ENCODE measurements at regions not wholly inside any gene's neighbourhood (a gene's known extent, or its start where the extent isn't known, plus 50 kb on each side); places are given as distances from the start of the nearest gene placed in this dataset.

DNA sequence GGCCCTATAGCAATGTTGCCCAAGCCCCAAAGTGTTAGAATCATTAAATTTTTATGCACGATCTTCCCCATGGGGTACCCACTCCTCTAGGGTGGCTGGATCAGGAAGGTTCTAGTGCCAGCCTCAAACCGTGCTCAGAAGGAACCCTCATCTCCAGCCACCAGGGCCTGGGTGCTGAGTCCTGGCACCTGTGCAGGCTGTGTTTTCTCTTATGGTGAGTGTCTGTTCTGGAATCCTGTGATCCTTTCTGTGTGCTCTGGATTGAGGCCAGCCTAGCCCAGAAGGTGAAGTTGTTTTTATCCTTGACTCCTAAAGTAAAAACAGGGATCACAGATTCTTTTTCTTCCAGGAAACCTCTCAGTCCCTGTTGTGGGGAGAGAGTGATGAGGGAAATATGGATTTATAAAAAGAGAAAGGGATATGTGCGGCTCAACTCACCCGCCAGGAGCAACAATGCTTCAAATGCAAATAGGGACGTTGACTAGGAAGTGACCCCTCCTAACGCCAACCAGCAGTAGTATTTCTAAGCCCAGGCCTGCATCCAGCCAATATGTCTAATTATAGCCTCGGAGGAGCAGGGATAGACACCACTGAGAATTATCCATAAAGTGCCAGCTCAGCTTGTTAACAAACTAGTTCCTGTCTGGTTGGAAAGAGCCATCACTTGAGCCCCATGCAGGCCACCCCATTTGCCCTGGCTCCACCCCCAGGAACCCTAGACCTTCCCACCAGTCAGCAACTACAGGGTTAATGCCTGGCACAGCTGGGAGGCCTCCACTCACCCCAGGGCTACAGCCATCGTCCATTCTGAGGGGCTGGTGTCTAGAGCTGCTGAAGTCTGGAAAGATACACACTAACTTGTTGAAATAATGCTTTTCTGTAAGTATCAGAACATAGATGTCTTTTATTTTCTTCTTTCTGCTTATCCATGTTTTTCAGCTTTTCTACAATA, 513.5 kb upstream of the PROK2 start (continued):
- TF ChIP-seq, protein P1, sequence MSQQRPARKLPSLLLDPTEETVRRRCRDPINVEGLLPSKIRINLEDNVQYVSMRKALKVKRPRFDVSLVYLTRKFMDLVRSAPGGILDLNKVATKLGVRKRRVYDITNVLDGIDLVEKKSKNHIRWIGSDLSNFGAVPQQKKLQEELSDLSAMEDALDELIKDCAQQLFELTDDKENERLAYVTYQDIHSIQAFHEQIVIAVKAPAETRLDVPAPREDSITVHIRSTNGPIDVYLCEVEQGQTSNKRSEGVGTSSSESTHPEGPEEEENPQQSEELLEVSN (IDR thresholded peaks at IDR 0.05): no peak
- TF ChIP-seq HDAC6 (IDR thresholded peaks at IDR 0.05; ENCODE audit: low read depth, low read length): no peak
- TF ChIP-seq CBX8 (IDR thresholded peaks at IDR 0.05; ENCODE audit: borderline replicate concordance, low read depth, low read length): no peak
- TF ChIP-seq, protein P2, sequence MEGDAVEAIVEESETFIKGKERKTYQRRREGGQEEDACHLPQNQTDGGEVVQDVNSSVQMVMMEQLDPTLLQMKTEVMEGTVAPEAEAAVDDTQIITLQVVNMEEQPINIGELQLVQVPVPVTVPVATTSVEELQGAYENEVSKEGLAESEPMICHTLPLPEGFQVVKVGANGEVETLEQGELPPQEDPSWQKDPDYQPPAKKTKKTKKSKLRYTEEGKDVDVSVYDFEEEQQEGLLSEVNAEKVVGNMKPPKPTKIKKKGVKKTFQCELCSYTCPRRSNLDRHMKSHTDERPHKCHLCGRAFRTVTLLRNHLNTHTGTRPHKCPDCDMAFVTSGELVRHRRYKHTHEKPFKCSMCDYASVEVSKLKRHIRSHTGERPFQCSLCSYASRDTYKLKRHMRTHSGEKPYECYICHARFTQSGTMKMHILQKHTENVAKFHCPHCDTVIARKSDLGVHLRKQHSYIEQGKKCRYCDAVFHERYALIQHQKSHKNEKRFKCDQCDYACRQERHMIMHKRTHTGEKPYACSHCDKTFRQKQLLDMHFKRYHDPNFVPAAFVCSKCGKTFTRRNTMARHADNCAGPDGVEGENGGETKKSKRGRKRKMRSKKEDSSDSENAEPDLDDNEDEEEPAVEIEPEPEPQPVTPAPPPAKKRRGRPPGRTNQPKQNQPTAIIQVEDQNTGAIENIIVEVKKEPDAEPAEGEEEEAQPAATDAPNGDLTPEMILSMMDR (IDR thresholded peaks at IDR 0.05; ENCODE audit: control extremely low read depth in 1 of 3, insufficient read depth in 1 of 3, low read depth in 1 of 3, low read length in 3 of 3): no peak
- TF ChIP-seq EP300 (IDR thresholded peaks at IDR 0.05; ENCODE audit: borderline replicate concordance in 1 of 2, low read depth in 2 of 2, low read length in 2 of 2): no peak
- no peak for TF ChIP-seq SRF (IDR thresholded peaks at IDR 0.05; ENCODE audit: low read depth, low read length)
- TF ChIP-seq KDM5A (IDR thresholded peaks at IDR 0.05; ENCODE audit: low read length): no peak
- TF ChIP-seq CTBP2 (IDR thresholded peaks at IDR 0.05; ENCODE audit: borderline replicate concordance, insufficient read depth, insufficient read length, low read length): no peak
- no peak for TF ChIP-seq BCL11A (IDR thresholded peaks at IDR 0.05; ENCODE audit: low read depth in 2 of 2, low read length in 2 of 2)

Data from H1 (cell line).